GM19395 (cell line): ENCODE measurements at regions not wholly inside any gene's neighbourhood (a gene's known extent, or its start where the extent isn't known, plus 50 kb on each side); places are given as distances from the start of the nearest gene placed in this dataset.
A peak's percentile ranks its signal among the peaks of the same experiment; 100 is the strongest.

Experiments
- ATAC-seq: cut with Tn5 transposase; IDR thresholded peaks from one replicate; pipeline ENCODE4 v1.9.1; 2021; ENCODE audit warnings: mild to moderate bottlenecking, moderate library complexity; ENCODE audit not compliant: unreplicated experiment

DNA sequence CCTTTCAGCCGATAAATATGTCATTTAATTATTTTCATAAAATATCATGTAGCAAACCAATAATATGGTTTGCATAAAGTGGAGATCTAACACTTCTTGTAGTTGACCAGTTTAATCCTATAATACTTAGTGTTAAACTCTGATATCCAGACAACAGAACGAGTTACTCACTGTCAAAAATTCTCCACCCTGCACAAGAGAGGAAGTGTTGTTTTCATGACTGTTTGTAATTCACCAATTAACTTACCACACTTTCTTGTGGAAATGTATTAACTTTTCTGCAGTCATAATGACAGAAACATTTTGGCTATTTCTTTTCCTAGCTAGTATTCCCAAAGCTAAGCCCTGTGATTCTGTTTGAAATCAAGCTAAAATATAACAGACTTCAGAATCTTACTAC is 555.3 kb upstream of the FTMT start:
- ATAC-seq = no peak

DNA sequence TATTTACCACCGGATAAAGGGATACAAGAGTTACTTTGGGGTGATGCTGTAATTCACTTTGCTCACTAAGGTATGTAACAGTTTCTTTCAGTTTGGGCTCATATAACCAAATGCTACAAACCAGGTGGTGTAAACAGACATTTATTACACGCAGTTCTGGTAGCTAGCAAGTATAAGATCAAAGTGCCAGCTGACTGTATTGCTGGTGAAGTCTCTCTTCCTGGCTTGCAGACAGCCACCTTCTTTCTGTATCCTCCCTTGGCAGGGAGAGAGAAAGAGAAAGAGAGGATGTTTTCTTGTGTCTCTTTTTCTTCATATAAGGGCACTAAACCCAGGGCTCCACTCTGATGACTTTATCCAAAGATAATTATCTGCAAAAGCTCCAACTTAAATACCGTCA is 552.5 kb upstream of the FTMT start:
- ATAC-seq = no peak

DNA sequence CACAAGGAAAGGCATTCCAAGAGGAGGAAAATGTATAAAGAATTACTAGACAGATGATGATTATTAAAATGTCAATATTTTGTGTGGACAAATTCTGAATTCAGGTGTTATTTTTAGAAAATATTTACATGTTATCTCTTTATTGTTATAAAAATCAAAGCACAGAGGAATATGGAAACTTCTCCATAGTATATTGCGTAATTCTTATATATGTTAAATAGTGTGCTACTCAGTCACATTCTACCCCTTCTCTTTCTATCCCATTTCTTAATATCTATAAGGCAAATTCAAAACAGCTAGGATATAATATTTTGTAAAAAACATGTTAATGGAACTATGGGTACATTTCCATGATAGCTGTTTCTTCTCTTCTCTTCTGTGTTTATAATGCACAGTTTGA is 546.8 kb upstream of the FTMT start:
- ATAC-seq = no peak

DNA sequence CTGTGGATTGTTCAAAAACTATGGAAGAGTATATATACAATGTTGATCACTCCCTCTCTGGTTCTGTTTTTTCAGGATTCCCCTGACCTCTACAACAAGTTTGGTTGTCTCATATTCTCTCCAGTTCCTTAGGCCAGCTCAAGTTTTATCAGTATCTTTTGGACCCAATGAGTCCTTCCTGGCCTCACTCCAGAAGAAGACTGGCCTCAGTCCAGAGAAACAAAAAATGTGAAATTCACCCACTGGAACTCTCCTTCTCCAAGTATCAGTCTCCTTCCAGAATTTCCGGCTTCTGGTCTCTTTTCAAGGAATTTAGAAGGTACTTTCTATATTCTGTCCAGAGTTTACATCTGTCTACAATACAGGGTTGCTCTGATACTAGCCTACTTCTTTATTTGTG is 537.8 kb upstream of the FTMT start:
- ATAC-seq = no peak

DNA sequence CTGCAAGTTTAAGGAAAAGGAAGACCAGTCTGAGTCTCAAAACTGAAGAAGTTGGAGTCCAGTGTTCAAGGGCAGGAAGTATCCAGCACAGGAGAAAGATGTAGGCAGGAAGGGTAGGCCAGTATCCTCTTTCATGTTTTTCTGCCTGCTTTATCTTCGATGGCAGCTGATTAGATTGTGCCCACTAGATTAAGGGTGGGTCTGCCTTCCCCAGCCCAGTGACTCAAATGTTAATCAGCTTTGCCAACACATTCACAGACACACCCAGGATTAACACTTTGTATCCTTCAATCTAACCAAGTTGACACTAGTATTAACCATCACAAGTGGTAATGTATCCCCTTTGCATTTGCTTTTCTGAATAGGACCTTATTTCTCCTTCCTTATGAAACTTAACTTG is 535.9 kb upstream of the FTMT start:
- ATAC-seq = no peak

DNA sequence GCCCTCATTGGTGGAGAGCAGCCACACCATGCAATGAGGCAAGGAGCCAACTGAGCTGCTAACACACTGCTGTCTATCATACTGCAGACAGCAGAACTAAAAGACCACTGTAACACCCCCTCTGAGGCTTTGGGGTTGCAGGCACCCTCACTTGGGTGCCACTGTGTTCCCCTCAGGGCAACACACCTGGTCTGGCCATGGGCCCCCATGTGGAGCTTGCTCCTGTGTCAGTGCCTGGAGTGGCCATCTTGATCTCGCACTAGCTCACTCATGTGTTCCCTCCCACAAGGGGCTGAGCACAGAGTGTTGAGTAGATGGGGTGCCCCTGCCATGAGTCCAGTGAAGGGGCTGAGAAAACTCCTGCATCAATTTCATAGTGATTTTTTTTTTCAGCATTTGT is 532.4 kb upstream of the FTMT start:
- ATAC-seq = no peak

DNA sequence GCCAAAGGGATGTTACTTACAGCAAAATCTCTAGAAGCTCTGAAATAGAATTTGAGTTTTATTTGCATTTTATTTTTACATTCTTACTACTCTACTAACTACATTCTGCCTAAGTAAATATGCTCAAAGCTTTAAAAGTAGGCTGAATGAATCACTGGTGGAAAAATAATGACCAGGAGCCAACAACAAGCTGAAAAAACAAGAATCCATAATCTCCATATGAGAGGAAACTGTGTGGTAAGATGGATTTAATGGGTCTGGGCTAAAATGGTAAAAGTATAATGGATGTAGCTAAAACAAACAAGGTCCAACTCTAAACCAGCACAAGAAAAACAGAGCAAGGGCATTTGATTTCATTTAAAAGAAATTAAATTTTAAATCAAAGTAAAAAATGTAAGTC is 525.8 kb upstream of the FTMT start:
- ATAC-seq = no peak

DNA sequence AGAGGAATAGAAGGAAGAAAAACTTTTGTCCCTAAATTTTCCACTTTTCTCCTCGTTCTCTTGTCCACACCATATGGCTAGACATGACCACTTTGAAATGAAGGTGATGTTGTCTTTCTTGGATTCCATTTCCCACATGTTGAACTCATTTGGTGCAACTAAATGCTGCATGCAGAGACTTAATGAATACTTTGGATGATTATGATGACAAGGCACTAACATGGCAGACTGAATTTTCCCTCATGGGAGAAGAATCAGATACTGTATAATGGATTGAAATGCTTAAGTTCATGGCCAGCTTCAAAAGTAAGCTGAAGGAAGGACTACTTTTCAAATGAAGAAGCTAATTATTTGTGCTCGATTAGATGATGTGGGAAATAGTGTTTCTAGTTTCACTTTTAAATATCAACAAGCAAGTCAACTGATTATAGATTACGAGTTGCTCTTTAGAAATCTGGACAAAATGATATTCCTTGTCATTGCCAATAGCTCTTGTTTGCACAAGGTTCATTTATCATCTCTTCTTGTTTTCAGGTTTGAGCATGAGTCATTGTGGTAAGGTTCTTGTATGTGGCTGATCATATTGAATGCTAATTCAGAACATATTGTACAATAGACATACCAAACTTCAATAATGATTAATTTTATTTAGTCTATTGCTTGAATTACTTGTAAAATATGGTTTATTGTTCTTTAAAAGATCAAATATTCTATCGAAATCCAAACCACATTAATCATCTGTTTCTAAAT is 501.3 kb upstream of the FTMT start:
- no peak for ATAC-seq

DNA sequence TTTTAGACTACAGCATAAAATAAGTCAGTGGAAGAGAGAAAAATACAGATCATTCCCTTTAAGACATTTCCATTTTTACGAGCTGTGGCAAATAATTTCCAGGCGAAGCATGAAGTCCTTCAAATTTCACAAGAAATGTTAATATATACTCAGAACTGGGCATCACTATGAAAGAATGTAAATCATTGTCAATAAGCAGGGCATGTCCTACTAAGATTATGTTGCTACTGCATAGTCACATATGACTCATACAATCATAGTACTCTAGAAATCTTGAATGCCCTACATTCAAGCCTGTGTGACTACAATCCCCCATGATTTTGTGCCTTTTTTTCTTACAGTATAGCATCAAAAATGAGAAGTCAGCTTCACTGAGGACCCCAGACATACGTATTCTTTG is 485.2 kb upstream of the FTMT start:
- ATAC-seq = no peak

DNA sequence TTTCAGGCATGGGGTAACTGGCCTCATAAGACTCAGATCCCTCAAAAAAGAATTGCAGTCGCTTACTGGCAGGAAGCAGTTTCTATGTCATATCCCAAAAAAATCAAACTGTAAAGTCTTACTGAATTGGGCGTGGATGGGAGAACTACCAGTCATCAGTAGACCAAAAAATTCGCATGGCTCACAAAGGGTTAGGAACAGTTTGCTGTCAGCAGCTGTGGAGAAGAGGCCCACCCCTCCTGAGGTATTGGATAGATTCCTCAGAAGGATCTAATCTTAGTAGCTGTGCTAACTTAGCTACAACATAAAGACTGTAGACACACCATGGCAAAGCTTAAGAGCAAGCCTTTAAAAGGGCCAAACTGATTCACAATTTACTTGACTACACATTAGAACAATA is 478.3 kb upstream of the FTMT start:
- no peak for ATAC-seq

DNA sequence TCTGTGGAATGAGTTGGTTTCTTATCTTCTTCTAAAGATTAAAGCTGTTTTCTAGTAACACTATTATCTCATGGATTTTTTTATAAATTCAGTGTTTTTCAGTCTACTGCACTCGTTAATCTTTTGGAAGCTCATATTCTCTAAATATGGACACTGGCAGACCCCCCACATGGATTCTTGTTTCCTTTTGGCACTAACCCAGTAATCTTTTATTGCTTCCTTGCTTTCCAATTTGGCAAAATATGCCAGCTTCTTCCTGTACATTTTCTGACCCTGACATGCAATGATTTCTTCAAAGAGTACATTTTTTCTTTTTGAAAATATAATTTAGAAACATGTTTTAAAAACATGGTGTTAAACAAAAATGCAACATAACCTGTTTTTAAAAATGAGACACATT is 474.2 kb upstream of the FTMT start:
- ATAC-seq = no peak

DNA sequence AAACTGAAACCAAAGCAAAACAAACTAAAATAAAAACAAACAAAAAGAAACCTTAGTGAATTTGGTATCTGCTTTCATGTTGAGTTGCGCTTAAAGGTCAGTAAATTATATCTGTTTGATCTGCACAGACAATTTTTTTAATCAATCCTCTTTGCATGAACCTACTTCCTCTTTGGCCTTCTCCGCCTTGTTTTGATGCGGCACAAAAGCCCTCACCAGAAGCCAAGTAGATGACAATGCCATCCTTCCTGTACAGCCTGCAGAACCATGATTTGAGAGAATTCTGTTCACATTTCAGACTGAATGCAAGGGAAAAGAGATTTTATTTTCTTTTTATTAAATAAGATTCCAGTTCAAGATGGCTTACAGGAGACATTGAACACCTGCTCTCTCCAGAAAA is 473.6 kb upstream of the FTMT start:
- no peak for ATAC-seq

DNA sequence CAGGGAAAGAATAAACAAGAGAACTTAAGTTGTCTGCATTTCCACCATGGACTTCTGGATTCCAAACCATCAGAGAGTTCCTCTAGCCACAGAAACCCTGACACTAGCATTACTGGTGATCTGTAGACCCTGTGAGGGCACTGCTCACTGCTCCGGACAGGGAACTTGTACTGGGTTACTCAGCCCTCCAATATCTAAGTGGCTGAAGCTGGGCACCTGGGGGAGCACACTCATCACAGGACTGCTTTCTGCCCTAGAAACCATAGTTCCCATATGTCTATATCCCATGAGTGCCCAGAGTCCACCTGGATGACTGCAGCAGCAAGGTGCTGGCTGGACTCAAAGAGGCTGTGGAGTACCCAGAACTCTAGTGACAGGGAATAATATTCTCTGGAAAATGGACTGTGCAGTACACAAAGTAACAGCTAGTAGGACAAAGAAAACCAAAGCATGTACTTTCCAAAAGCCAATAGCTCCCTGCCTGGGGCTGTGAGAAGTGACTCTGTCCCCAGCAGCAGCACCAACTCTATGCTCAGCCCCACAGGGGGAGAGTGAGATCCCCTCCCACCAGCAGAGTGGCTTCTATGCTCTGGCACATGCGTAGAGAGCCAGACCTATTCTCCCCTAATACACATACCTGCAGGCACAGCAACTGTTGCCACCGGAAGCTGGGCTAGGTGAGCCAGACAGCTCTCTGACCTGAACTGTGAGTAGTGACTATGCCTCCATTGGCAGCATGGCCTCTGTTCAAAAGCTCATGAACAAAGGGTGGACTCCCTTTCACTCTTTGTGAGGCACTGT is 472.9 kb upstream of the FTMT start:
- no peak for ATAC-seq

DNA sequence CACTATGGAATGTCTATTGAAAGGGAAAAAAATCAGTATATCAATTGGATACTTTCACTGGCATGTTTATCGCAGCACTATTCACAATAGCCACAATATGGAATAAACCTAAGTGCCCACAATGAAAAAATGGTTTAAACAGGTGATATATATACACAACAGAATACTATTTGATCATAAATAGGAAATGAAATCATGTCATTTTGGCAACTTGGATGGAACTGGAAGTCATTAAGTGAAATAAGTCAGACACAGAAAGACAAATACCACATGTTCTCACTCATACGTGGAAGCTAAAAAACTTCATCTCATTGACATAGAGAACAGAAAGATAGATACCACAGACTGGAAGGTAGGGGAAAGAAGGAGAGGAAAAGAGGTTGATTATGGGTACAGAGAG is 471.6 kb upstream of the FTMT start:
- ATAC-seq = no peak

DNA sequence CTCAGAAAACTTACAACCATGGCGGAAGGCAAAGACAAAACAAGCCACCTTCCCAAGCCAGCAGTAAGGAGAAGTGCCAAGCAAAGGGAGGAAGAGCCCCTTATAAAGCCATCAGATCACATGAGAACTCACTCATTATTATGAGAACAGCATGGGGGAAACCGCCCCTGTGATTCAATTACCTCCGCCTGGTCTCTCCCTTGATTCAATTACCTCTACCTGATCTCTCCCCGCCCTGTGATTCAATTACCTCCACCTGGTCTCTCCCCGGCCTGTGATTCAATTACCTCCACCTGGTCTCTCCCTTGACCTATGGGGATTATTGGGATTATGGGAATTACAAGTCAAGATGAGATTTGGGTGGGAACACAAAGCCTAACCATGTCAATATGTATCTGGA is 467.3 kb upstream of the FTMT start:
- ATAC-seq = no peak

DNA sequence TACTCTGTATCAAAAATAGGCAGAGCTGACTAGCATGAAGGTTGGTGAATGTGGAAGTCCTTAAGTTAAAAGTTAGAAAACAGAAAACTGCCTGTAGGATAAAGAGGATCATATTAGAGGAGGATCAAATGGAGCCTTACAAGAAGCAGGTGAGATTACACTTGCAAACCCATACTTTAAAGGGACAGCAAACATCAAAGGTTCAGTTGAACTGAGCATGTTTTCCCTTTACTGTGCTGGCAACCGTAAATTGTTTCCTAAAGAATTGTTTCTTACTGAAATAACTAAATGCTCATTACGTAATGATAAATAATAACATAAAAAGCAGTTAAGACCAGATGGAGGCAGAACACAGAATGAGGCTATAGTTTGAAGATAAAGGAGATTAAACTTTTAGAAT is 465.3 kb upstream of the FTMT start:
- ATAC-seq = no peak

DNA sequence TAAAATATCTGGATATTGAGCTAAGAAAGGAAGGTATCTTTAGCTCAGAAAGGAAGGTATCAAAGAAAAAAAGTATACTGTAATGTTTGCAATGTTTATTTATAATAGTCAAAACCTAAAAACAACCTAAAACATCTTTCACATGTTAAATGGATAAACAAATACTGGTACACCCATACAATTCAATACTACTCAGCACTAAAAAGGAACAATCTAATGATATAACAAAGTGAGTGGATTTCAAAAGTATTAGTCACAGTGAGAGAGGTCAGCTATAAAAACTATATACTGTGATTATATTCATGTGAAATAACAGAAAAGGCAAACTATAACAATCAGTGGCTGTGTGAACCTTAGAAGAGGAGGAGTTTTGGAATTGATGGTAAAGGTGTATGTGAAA is 455.0 kb upstream of the FTMT start:
- ATAC-seq = no peak

DNA sequence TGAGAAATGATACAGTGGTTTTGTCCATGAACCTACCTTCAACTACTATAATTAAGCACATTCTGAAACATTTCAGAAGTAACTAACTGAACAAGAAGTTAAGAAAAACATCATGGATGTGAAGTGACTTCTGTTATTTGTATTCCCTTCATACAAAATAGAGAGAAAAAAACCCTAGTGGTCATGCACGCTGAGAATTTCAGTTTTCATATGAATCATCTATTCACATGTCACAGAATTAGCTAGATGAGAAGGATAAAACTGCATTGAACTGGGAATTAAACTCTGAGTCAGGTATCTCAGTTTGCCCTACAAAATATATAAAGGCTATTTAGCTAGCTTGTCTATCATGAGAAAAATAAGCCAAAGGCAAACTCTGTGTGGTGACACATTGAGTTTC is 451.8 kb upstream of the FTMT start:
- peak; percentile 87 for ATAC-seq

DNA sequence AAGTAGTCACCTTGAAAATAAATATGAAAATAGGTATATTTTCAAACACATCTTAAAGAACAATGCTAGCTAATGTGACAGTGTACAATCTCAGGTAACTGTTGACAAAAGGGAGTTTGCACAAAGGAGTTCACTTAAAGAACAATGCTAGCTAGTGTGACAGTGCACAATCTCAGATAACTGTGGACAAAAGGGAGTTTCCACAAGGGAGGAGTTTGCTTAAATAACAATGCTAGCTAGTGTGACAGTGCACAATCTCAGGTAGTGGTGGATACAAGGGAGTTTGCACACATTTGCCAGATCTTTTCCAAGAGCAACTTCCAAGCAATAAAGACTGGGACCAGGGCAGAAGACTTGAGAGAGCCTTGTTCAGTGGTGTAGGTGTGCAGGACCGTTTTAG is 442.9 kb upstream of the FTMT start:
- no peak for ATAC-seq

DNA sequence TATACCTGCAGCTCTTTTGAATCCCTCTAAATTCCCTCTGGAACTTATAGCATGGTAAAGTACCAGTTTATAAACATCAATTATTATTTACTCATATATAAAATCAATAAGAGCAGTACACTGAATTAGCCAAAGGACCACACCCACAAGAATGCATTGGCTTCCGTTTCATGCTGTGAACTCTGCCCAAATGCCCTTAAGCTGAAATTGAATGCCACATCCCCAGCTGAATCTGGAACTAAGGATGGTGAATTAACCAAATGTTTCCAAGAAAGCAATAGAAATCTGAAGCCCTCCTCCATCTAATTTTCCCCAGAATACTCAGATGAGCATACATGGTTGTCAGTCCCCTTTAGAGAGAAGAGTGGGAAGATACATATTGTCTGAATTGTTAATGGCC is 436.4 kb upstream of the FTMT start:
- no peak for ATAC-seq

DNA sequence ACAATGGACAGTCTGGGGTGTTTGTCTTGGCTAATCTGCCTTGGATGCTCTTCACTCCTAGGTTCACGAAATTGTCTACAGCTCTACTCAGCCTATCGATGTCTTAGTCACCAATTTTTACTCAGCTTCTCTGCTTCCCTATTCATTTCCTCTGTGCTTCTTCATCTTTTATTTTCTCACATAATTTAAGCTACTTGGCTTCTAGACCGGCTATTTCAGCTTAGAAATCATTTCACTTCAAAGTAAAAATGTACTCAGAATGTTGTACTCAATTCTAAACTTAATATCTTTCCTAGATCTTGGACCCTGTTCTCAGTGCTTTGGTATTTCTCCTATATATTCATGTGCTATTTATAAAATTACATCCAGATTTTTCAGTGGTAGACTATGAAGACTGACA is 430.0 kb upstream of the FTMT start:
- ATAC-seq = no peak

DNA sequence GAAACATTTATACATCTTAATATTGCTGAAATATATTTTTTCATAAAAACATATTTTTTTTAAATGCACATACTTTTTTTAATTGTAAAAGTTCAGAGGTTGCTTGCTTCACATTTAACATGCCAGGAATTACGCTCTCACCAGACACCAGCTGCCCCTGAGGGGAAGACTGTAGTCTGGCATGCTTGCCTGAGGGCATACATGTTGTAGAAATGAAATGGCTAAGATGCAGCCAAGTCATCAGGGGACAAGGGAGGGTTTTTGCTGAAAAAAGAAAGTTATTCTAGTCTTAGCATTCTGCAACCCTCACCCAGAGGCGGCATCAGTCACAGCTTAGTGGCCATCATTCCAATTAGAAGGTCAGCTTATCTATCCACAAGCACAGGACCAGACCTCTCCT is 426.7 kb upstream of the FTMT start:
- ATAC-seq = no peak

DNA sequence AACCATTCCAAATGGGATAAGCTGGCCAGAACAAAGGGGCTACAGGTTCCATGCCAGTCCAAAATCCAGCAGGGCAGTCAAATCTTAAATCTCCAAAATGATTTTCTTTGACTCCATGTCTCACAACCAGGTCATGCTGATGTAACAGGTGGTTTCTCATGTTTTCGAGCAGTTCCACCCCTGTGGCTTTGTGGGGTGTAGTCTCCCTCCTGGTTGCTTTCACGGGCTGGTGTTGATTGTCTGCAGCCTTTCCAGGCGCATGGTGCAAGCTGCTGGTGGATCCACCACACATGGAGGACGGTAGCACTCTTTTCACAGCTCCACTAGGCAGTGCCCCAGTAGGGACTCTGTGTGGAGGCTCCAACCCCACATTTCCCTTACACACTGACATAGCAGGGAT is 425.5 kb upstream of the FTMT start:
- no peak for ATAC-seq
